Astrocyte (in vitro differentiated cells and primary cell): ENCODE measurements at regions not wholly inside any gene's neighbourhood (a gene's known extent, or its start where the extent isn't known, plus 50 kb on each side); places are given as distances from the start of the nearest gene placed in this dataset.
"Not testable (repeated sequence)": the region's sequence is repeated elsewhere in the genome, so short reads cannot be mapped to it uniquely, and the experiment has no call there.

Experiments
- CTCF ChIP-seq: IDR thresholded peaks from 2 replicates; pipeline ENCODE4 v1.5.1; 2011; ENCODE audit warnings: low read depth, mild to moderate bottlenecking, inconsistent platforms, low read length, moderate library complexity; ENCODE audit not compliant: insufficient read depth
- EZH2 ChIP-seq: IDR thresholded peaks from 2 replicates; pipeline ENCODE4 v1.6.1; 2012; ENCODE audit warnings: mild to moderate bottlenecking, low read length, inconsistent platforms; ENCODE audit not compliant: insufficient read depth

- not testable (repeated sequence) for TF ChIP-seq CTCF, EZH2
Observed at GRCh38 chr7:76901944-76902710, 130.0 kb downstream of the SPDYE17 start.
